Left ventricle myocardium inferior (tissue), 1 donor: ENCODE measurements at regions not wholly inside any gene's neighbourhood (a gene's known extent, or its start where the extent isn't known, plus 50 kb on each side); places are given as distances from the start of the nearest gene placed in this dataset.

Experiments used
- DNase-seq: peaks from one replicate; pipeline ENCODE4 v3.0.0-alpha.2; 2020
- H3K27ac ChIP-seq: fragments of 200-600 bp; replicated peaks from 2 replicates; pipeline ENCODE4 v1.8.0; 2021
- H3K27me3 ChIP-seq: fragments of 200-600 bp; 2 replicates; pipeline ENCODE4 v1.8.0; 2021; ENCODE audit warnings: low read depth
- H3K36me3 ChIP-seq: fragments of 200-600 bp; 2 replicates; pipeline ENCODE4 v1.8.0; 2021
- H3K4me1 ChIP-seq: fragments of 200-600 bp; 2 replicates; pipeline ENCODE4 v1.8.0; 2021
- H3K4me3 ChIP-seq: fragments of 200-600 bp; 2 replicates; pipeline ENCODE4 v1.8.0; 2021; ENCODE audit warnings: mild to moderate bottlenecking, moderate library complexity
- H3K9me3 ChIP-seq: fragments of 200-600 bp; replicated peaks from 2 replicates; pipeline ENCODE4 v1.8.0; 2021
- CTCF ChIP-seq: fragments of 200-600 bp; IDR thresholded peaks from 2 replicates; pipeline ENCODE4 v1.8.0; 2021; ENCODE audit warnings: antibody characterized with exemption, mild to moderate bottlenecking, borderline replicate concordance
- intact Hi-C: fragments of 100-400 bp; cut with micrococcal nuclease; formaldehyde crosslinking; loops from one replicate; pipeline ENCODE4 v1.11.0; 2022
- donor health status: DM: no; HTN: yes; CAD: no; lungs with severe emphysema.

- Histone ChIP-seq H3K27ac (no peak overlapping the region), H3K27me3 (peaks cover 19% of the 10 kb centered on the region), H3K4me3 (no peak overlapping the region), H3K4me1 (no peaks in the 10 kb centered on the region), H3K36me3 (no peaks in the 10 kb centered on the region), H3K9me3 (no peaks in the 10 kb centered on the region)
- DNase-seq: no peak
- intact Hi-C loops: no loop called here
- TF ChIP-seq CTCF: no peak
These were observed 56.7 kb upstream of the GUCA2B start for GRCh38 chr1:42096554-42096953.

- H3K27ac ChIP-seq: no peak overlapping the region
- no peak overlapping the region for H3K4me3 ChIP-seq
- no peaks in the 10 kb centered on the region for H3K27me3 ChIP-seq
- intact Hi-C loops: no loop called here
- H3K36me3 ChIP-seq: no peaks in the 10 kb centered on the region
- no peak for DNase-seq
- no peak for TF ChIP-seq CTCF
- H3K9me3 ChIP-seq: peaks cover 30% of the 10 kb centered on the region
- H3K4me1 ChIP-seq: no peaks in the 10 kb centered on the region
These were observed 64.0 kb upstream of the GUCA2B start for GRCh38 chr1:42089246-42089645.

GRCh38 chr1:42086146-42086545, 67.1 kb upstream of the GUCA2B start:
- no peaks in the 10 kb centered on the region for H3K4me1 ChIP-seq
- H3K9me3 ChIP-seq: peaks cover 30% of the 10 kb centered on the region
- no peaks in the 10 kb centered on the region for H3K36me3 ChIP-seq
- H3K27me3 ChIP-seq: no peaks in the 10 kb centered on the region
- no peak for DNase-seq
- no peak for TF ChIP-seq CTCF
- H3K27ac ChIP-seq: no peak overlapping the region
- no peak overlapping the region for H3K4me3 ChIP-seq
- intact Hi-C loops: no loop called here

- Histone ChIP-seq H3K27me3 (no peaks in the 10 kb centered on the region), H3K4me1 (no peaks in the 10 kb centered on the region), H3K4me3 (no peak overlapping the region), H3K27ac (no peak overlapping the region), H3K36me3 (no peaks in the 10 kb centered on the region), H3K9me3 (peaks cover 26% of the 10 kb centered on the region)
- intact Hi-C loops: no loop called here
- no peak for TF ChIP-seq CTCF
- DNase-seq: no peak
These were observed 67.6 kb upstream of the GUCA2B start for GRCh38 chr1:42085596-42085995.

GRCh38 chr1:42081475-42081874, 71.7 kb upstream of the GUCA2B start:
- intact Hi-C loops: no loop called here
- Histone ChIP-seq H3K27me3 (no peaks in the 10 kb centered on the region), H3K4me3 (no peak overlapping the region), H3K27ac (no peak overlapping the region), H3K36me3 (no peaks in the 10 kb centered on the region), H3K4me1 (no peaks in the 10 kb centered on the region), H3K9me3 (peaks cover 20% of the 10 kb centered on the region)
- no peak for DNase-seq
- no peak for TF ChIP-seq CTCF

- no peaks in the 10 kb centered on the region for H3K4me1 ChIP-seq
- H3K4me3 ChIP-seq: no peak overlapping the region
- H3K36me3 ChIP-seq: no peaks in the 10 kb centered on the region
- no peak for DNase-seq
- H3K27me3 ChIP-seq: no peaks in the 10 kb centered on the region
- no peak for TF ChIP-seq CTCF
- intact Hi-C loops: no loop called here
- H3K27ac ChIP-seq: no peak overlapping the region
- H3K9me3 ChIP-seq: peaks cover 22% of the 10 kb centered on the region
These were observed 78.0 kb upstream of the GUCA2B start for GRCh38 chr1:42075179-42075578.
